ENCODE measurements at regions not wholly inside any gene's neighbourhood (a gene's known extent, or its start where the extent isn't known, plus 50 kb on each side); places are given as distances from the start of the nearest gene placed in this dataset.
"Not testable (repeated sequence)": the region's sequence is repeated elsewhere in the genome, so short reads cannot be mapped to it uniquely, and the experiment has no call there.

DNA sequence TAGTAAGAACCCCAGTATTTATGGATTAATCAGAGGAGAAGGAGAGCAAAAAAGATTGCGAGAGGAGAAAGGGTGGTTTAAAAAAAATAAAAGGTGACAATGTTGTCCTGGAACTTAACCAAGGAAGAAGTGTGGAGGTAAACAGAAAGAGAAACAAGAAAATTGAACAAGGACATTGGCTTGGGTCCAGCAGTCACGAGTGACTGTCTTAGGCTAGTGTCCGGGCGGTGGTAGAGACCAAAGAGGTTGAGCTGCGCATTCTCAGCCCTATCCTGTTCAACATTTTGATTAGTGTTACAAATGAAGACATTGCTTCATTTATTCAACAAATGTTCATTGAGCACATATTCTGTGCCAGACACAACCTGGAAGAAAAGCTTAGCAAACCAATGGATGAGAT, 329.9 kb downstream of the FGFR2 start:
- no peak overlapping the region for H2AK5ac ChIP-seq (ENCODE audit: low read length)
- no peak overlapping the region for H4K5ac ChIP-seq (ENCODE audit: low read length)
- H4K8ac ChIP-seq (ENCODE audit: low read depth, low read length), result no peak overlapping the region
- H2BK120ac ChIP-seq (ENCODE audit: low read depth, low read length), result no peak overlapping the region
- no peak for DNase-seq
- no peaks in the 10 kb centered on the region for H3K79me1 ChIP-seq (ENCODE audit: low read length)
- no peak overlapping the region for H3K56ac ChIP-seq (ENCODE audit: low read length)
- H3K4me3 ChIP-seq (ENCODE audit: low read length), result no peak overlapping the region
- H2BK15ac ChIP-seq (replicated peaks; ENCODE audit: low read depth), result no peak overlapping the region
- H3K4me2 ChIP-seq (ENCODE audit: low read length), result no peak overlapping the region
- H3K36me3 ChIP-seq (ENCODE audit: control insufficient read depth, insufficient read depth, low read length), result no peaks in the 10 kb centered on the region
- no peak overlapping the region for H3K27ac ChIP-seq (ENCODE audit: low read depth, low read length)
- no peak overlapping the region for H3K9ac ChIP-seq (ENCODE audit: low read length)
- no peaks in the 10 kb centered on the region for H3K4me1 ChIP-seq (ENCODE audit: control insufficient read depth, low read depth, low read length)
- no peak overlapping the region for H2BK5ac ChIP-seq (ENCODE audit: low read length)
- H3K27me3 ChIP-seq (ENCODE audit: insufficient read depth, low read length, poor library complexity), result no peaks in the 10 kb centered on the region
- no peaks in the 10 kb centered on the region for H3K79me2 ChIP-seq (ENCODE audit: control insufficient read depth, insufficient read depth, low read length)
- no peak overlapping the region for H3K18ac ChIP-seq (ENCODE audit: low read length)
- 100% methylated on average over 1 of the region's 5 CpGs for WGBS (ENCODE audit: extremely low coverage, insufficient coverage, low lambda C conversion rate)
- H3K4ac ChIP-seq (ENCODE audit: low read depth, low read length), result no peak overlapping the region
- H3K23ac ChIP-seq (ENCODE audit: low read length), result no peak overlapping the region

DNA sequence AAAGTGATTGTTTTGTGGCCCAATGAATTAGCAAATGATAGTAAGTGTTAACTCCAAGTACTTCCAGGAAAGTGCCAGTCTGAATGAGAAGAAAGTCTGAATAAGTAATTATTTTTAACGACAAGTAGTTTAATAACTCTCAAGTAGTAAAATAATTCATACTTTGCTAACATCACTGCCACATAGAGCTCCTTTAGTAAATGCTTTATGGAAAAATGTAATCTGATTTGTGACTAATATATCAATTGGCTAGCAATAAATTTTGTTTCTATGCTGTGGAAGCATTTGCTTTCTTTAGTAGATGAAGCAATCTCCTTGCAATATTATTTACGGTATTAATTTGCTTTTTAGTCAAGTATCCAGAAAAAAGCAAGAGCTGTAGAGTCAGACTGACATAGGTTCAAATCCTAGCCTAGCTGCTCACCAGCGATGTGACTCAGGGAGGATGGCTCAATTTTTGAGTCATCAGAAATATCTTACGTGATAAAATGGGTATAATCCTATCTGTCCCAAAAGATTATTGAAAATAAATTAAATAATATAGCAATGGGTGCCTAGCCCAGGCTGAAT, 329.3 kb downstream of the FGFR2 start:
- Histone ChIP-seq H3K79me2 (ENCODE audit: control insufficient read depth, insufficient read depth, low read length) (no peaks in the 10 kb centered on the region), H2BK5ac (ENCODE audit: low read length) (no peak overlapping the region), H4K5ac (ENCODE audit: low read length) (no peak overlapping the region), H2AK5ac (ENCODE audit: low read length) (no peak overlapping the region), H3K18ac (ENCODE audit: low read length) (no peak overlapping the region), H3K9ac (ENCODE audit: low read length) (no peak overlapping the region), H3K4me3 (ENCODE audit: low read length) (no peak overlapping the region), H3K23ac (ENCODE audit: low read length) (no peak overlapping the region), H2BK15ac (replicated peaks; ENCODE audit: low read depth) (no peak overlapping the region), H2BK120ac (ENCODE audit: low read depth, low read length) (no peak overlapping the region), H3K79me1 (ENCODE audit: low read length) (no peaks in the 10 kb centered on the region), H3K27ac (ENCODE audit: low read depth, low read length) (no peak overlapping the region), H3K4me2 (ENCODE audit: low read length) (no peak overlapping the region), H3K56ac (ENCODE audit: low read length) (no peak overlapping the region), H4K8ac (ENCODE audit: low read depth, low read length) (no peak overlapping the region), H3K4me1 (ENCODE audit: control insufficient read depth, low read depth, low read length) (no peaks in the 10 kb centered on the region), H3K27me3 (ENCODE audit: insufficient read depth, low read length, poor library complexity) (no peaks in the 10 kb centered on the region), H3K36me3 (ENCODE audit: control insufficient read depth, insufficient read depth, low read length) (no peaks in the 10 kb centered on the region), H3K4ac (ENCODE audit: low read depth, low read length) (no peak overlapping the region)
- no CpG with 5 or more reads among the region's 4 CpGs for WGBS (ENCODE audit: extremely low coverage, insufficient coverage, low lambda C conversion rate)
- no peak for DNase-seq

DNA sequence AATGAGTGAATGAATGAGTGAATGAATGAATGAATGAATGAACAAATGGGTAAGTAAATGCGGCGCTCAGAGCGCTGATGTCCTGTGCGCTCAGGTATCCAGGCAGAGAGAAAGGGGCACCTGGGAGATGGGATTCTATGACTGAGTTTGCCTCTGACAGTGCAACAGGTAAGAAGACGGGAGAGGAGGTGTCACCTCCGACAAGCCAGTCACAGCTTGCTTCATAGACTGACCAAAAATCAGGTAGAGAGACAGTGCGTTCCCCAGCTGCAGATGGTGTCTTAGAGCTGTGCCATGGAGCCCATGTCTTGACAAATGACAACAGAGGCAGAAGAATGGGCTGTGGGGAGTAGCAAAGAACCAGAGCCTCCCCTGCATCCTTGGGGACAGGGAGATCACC, 327.3 kb downstream of the FGFR2 start:
- no peak overlapping the region for H3K4me2 ChIP-seq (ENCODE audit: low read length)
- no peak overlapping the region for H4K5ac ChIP-seq (ENCODE audit: low read length)
- no peak overlapping the region for H3K27ac ChIP-seq (ENCODE audit: low read depth, low read length)
- no peaks in the 10 kb centered on the region for H3K79me2 ChIP-seq (ENCODE audit: control insufficient read depth, insufficient read depth, low read length)
- no peak overlapping the region for H2BK120ac ChIP-seq (ENCODE audit: low read depth, low read length)
- no peak overlapping the region for H2BK5ac ChIP-seq (ENCODE audit: low read length)
- H3K4me1 ChIP-seq (ENCODE audit: control insufficient read depth, low read depth, low read length), result no peaks in the 10 kb centered on the region
- no peak overlapping the region for H3K4ac ChIP-seq (ENCODE audit: low read depth, low read length)
- H2AK5ac ChIP-seq (ENCODE audit: low read length), result no peak overlapping the region
- H3K9ac ChIP-seq (ENCODE audit: low read length), result no peak overlapping the region
- H4K8ac ChIP-seq (ENCODE audit: low read depth, low read length), result no peak overlapping the region
- no peaks in the 10 kb centered on the region for H3K36me3 ChIP-seq (ENCODE audit: control insufficient read depth, insufficient read depth, low read length)
- no peaks in the 10 kb centered on the region for H3K27me3 ChIP-seq (ENCODE audit: insufficient read depth, low read length, poor library complexity)
- no peak for DNase-seq
- H3K18ac ChIP-seq (ENCODE audit: low read length), result no peak overlapping the region
- H3K4me3 ChIP-seq (ENCODE audit: low read length), result no peak overlapping the region
- no peak overlapping the region for H2BK15ac ChIP-seq (replicated peaks; ENCODE audit: low read depth)
- no peaks in the 10 kb centered on the region for H3K79me1 ChIP-seq (ENCODE audit: low read length)
- H3K23ac ChIP-seq (ENCODE audit: low read length), result no peak overlapping the region
- no CpG with 5 or more reads among the region's 7 CpGs for WGBS (ENCODE audit: extremely low coverage, insufficient coverage, low lambda C conversion rate)
- H3K56ac ChIP-seq (ENCODE audit: low read length), result no peak overlapping the region

DNA sequence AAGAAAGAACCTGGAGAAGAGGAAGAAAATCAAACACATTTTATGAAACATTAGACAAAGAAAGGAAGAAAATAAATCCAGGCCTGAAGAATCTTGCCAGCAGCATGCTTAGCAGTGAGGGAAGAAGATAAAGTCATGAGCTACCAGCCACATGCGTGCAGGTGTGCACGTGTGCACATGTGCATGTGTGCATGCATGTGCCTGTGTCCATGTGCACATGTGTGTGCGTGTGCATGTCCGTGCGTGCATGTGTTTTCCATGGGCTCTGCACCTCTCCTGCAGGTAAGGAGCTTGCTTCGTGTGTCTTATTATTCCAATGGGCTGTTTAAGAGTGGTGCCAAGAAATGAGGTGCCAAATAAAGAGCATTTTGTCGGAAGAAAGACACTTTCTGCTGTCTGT, 322.2 kb downstream of the FGFR2 start:
- Histone ChIP-seq H3K27ac (ENCODE audit: low read depth, low read length) (no peak overlapping the region), H2BK15ac (replicated peaks; ENCODE audit: low read depth) (no peak overlapping the region), H2BK5ac (ENCODE audit: low read length) (no peak overlapping the region), H3K18ac (ENCODE audit: low read length) (no peak overlapping the region), H3K79me2 (ENCODE audit: control insufficient read depth, insufficient read depth, low read length) (no peaks in the 10 kb centered on the region), H3K79me1 (ENCODE audit: low read length) (no peaks in the 10 kb centered on the region), H3K9ac (ENCODE audit: low read length) (no peak overlapping the region), H3K4ac (ENCODE audit: low read depth, low read length) (no peak overlapping the region), H3K27me3 (ENCODE audit: insufficient read depth, low read length, poor library complexity) (no peaks in the 10 kb centered on the region), H2BK120ac (ENCODE audit: low read depth, low read length) (no peak overlapping the region), H3K4me2 (ENCODE audit: low read length) (no peak overlapping the region), H3K56ac (ENCODE audit: low read length) (no peak overlapping the region), H4K5ac (ENCODE audit: low read length) (no peak overlapping the region), H3K4me1 (ENCODE audit: control insufficient read depth, low read depth, low read length) (no peaks in the 10 kb centered on the region), H4K8ac (ENCODE audit: low read depth, low read length) (no peak overlapping the region), H3K4me3 (ENCODE audit: low read length) (no peak overlapping the region), H3K36me3 (ENCODE audit: control insufficient read depth, insufficient read depth, low read length) (no peaks in the 10 kb centered on the region), H2AK5ac (ENCODE audit: low read length) (no peak overlapping the region), H3K23ac (ENCODE audit: low read length) (no peak overlapping the region)
- DNase-seq, result no peak
- no CpG with 5 or more reads among the region's 7 CpGs for WGBS (ENCODE audit: extremely low coverage, insufficient coverage, low lambda C conversion rate)

DNA sequence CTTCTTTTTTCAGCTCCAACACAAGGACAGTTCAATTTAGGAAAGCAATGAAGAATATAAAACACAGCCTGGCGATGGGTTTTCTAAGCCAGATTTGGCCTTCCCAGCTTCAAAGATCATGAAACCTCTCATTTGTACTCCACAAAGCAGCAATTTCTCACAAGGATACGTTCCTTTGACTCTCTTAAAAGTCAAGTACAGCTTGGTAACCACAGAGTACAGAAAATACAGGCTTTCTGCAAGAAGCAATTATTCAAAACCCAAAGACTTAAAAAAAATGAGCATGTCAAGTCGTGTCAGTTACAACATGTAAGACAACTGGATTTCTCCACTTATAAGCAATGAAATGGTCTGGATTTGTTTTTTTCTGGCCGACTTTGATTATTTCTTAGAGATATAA, 321.4 kb downstream of the FGFR2 start:
- Histone ChIP-seq H3K79me1 (ENCODE audit: low read length) (no peaks in the 10 kb centered on the region), H3K4me3 (ENCODE audit: low read length) (no peak overlapping the region), H2BK15ac (replicated peaks; ENCODE audit: low read depth) (no peak overlapping the region), H3K18ac (ENCODE audit: low read length) (no peak overlapping the region), H2BK120ac (ENCODE audit: low read depth, low read length) (no peak overlapping the region), H3K36me3 (ENCODE audit: control insufficient read depth, insufficient read depth, low read length) (no peaks in the 10 kb centered on the region), H4K8ac (ENCODE audit: low read depth, low read length) (no peak overlapping the region), H2BK5ac (ENCODE audit: low read length) (no peak overlapping the region), H3K4me2 (ENCODE audit: low read length) (no peak overlapping the region), H3K27me3 (ENCODE audit: insufficient read depth, low read length, poor library complexity) (no peaks in the 10 kb centered on the region), H3K4ac (ENCODE audit: low read depth, low read length) (no peak overlapping the region), H3K27ac (ENCODE audit: low read depth, low read length) (no peak overlapping the region), H2AK5ac (ENCODE audit: low read length) (no peak overlapping the region), H3K9ac (ENCODE audit: low read length) (no peak overlapping the region), H3K79me2 (ENCODE audit: control insufficient read depth, insufficient read depth, low read length) (no peaks in the 10 kb centered on the region), H3K4me1 (ENCODE audit: control insufficient read depth, low read depth, low read length) (no peaks in the 10 kb centered on the region), H3K56ac (ENCODE audit: low read length) (no peak overlapping the region), H3K23ac (ENCODE audit: low read length) (no peak overlapping the region), H4K5ac (ENCODE audit: low read length) (no peak overlapping the region)
- WGBS (ENCODE audit: extremely low coverage, insufficient coverage, low lambda C conversion rate), result no CpG with 5 or more reads among the region's 4 CpGs
- DNase-seq, result no peak

DNA sequence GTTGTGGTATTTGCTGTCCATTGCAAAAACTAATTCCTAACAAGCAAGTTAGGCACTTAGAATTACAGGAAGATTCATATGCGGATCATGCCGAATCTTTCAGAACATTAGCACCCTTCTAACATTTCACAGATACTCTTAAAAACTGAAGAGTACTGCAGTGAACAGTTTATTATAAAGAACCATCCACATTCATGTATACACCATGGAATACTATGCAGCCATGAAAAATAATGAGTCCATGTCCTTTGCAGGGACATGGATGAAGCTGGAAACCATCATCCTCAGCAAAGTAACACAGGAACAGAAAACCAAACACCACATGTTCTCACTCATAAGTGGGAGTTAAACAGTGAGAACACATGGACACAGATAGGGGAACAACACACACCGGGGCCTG, 319.9 kb downstream of the FGFR2 start:
- H3K56ac ChIP-seq (ENCODE audit: low read length); H2AK5ac ChIP-seq (ENCODE audit: low read length); H3K18ac ChIP-seq (ENCODE audit: low read length); H3K4me1 ChIP-seq (ENCODE audit: control insufficient read depth, low read depth, low read length); H3K23ac ChIP-seq (ENCODE audit: low read length); H4K5ac ChIP-seq (ENCODE audit: low read length); H3K27ac ChIP-seq (ENCODE audit: low read depth, low read length); DNase-seq; H3K9ac ChIP-seq (ENCODE audit: low read length); H3K4me2 ChIP-seq (ENCODE audit: low read length); H3K79me2 ChIP-seq (ENCODE audit: control insufficient read depth, insufficient read depth, low read length); H4K8ac ChIP-seq (ENCODE audit: low read depth, low read length); H2BK15ac ChIP-seq (replicated peaks; ENCODE audit: low read depth); H2BK120ac ChIP-seq (ENCODE audit: low read depth, low read length); H3K4me3 ChIP-seq (ENCODE audit: low read length); H2BK5ac ChIP-seq (ENCODE audit: low read length); H3K27me3 ChIP-seq (ENCODE audit: insufficient read depth, low read length, poor library complexity); H3K4ac ChIP-seq (ENCODE audit: low read depth, low read length); H3K79me1 ChIP-seq (ENCODE audit: low read length); H3K36me3 ChIP-seq (ENCODE audit: control insufficient read depth, insufficient read depth, low read length): not testable (repeated sequence)
- no CpG with 5 or more reads among the region's 3 CpGs for WGBS (ENCODE audit: extremely low coverage, insufficient coverage, low lambda C conversion rate)
